ENCODE measurements at regions not wholly inside any gene's neighbourhood (a gene's known extent, or its start where the extent isn't known, plus 50 kb on each side); places are given as distances from the start of the nearest gene placed in this dataset.

- peaks cover 7% of the 10 kb centered on the region for H3K27me3 Mint-ChIP-seq
- DNase-seq, result no peak
- no peaks in the 10 kb centered on the region for H3K36me3 Mint-ChIP-seq
- no peaks in the 10 kb centered on the region for H3K9me3 Mint-ChIP-seq
- H3K27ac Mint-ChIP-seq, result no peak overlapping the region
- H3K4me3 Mint-ChIP-seq, result no peak overlapping the region
- H3K4me1 Mint-ChIP-seq, result no peaks in the 10 kb centered on the region
- CTCF ChIA-PET, result no interaction called here
These were observed 88.0 kb downstream of the C1D start for GRCh38 chr2:67974559-67975430.

- Mint-ChIP-seq H3K9me3 (no peaks in the 10 kb centered on the region), H3K4me1 (no peaks in the 10 kb centered on the region), H3K36me3 (no peaks in the 10 kb centered on the region), H3K27ac (no peak overlapping the region), H3K4me3 (no peak overlapping the region), H3K27me3 (peaks cover 4% of the 10 kb centered on the region)
- CTCF ChIA-PET, result no interaction called here
- no peak for DNase-seq
These were observed 85.3 kb downstream of the C1D start for GRCh38 chr2:67977464-67977863.

- CTCF ChIA-PET, result no interaction called here
- Mint-ChIP-seq H3K4me3 (no peak overlapping the region), H3K27me3 (peaks cover 4% of the 10 kb centered on the region), H3K4me1 (no peaks in the 10 kb centered on the region), H3K27ac (no peak overlapping the region), H3K36me3 (no peaks in the 10 kb centered on the region), H3K9me3 (no peaks in the 10 kb centered on the region)
- no peak for DNase-seq
These were observed 79.8 kb downstream of the C1D start for GRCh38 chr2:67982956-67983355.

- H3K27me3 Mint-ChIP-seq, result peaks cover 4% of the 10 kb centered on the region
- CTCF ChIA-PET, result no interaction called here
- no peaks in the 10 kb centered on the region for H3K9me3 Mint-ChIP-seq
- H3K4me3 Mint-ChIP-seq, result no peak overlapping the region
- H3K27ac Mint-ChIP-seq, result no peak overlapping the region
- no peaks in the 10 kb centered on the region for H3K4me1 Mint-ChIP-seq
- H3K36me3 Mint-ChIP-seq, result no peaks in the 10 kb centered on the region
- no peak for DNase-seq
These were observed 78.2 kb downstream of the C1D start for GRCh38 chr2:67984600-67984999.

- Mint-ChIP-seq H3K4me1 (no peaks in the 10 kb centered on the region), H3K4me3 (no peak overlapping the region), H3K36me3 (no peaks in the 10 kb centered on the region), H3K27me3 (peaks cover 4% of the 10 kb centered on the region), H3K9me3 (no peaks in the 10 kb centered on the region), H3K27ac (no peak overlapping the region)
- CTCF ChIA-PET, result no interaction called here
- no peak for DNase-seq
These were observed 77.2 kb downstream of the C1D start for GRCh38 chr2:67985586-67985985.

GRCh38 chr2:67986258-67986657 is 76.5 kb downstream of the C1D start:
- no peaks in the 10 kb centered on the region for H3K36me3 Mint-ChIP-seq
- H3K9me3 Mint-ChIP-seq, result no peaks in the 10 kb centered on the region
- H3K4me3 Mint-ChIP-seq, result no peak overlapping the region
- no peak for DNase-seq
- no peaks in the 10 kb centered on the region for H3K4me1 Mint-ChIP-seq
- peaks cover 4% of the 10 kb centered on the region for H3K27me3 Mint-ChIP-seq
- CTCF ChIA-PET, result interaction anchor here (0.6 kb wide), 1 partner anchor 320 kb away, joined by 5 read pairs; no protein-coding TSS in a partner anchor
- H3K27ac Mint-ChIP-seq, result no peak overlapping the region
